HFFc6 (cell line): ENCODE measurements at regions not wholly inside any gene's neighbourhood (a gene's known extent, or its start where the extent isn't known, plus 50 kb on each side); places are given as distances from the start of the nearest gene placed in this dataset.

Experiments used
- DNase-seq: peaks from one replicate; pipeline ENCODE4 v3.0.0-alpha.2; 2018
- H3K27ac Mint-ChIP-seq: 2 replicates; pipeline ENCODE4 v1.8.0; 2020; ENCODE audit warnings: mild to moderate bottlenecking, mixed read lengths
- H3K27me3 Mint-ChIP-seq: 2 replicates; pipeline ENCODE4 v1.8.0; 2021; ENCODE audit warnings: mild to moderate bottlenecking, moderate library complexity, mixed read lengths; ENCODE audit not compliant: insufficient read depth
- H3K36me3 Mint-ChIP-seq: 2 replicates; pipeline ENCODE4 v1.8.0; 2021; ENCODE audit warnings: low read depth, mixed read lengths
- H3K4me1 Mint-ChIP-seq: 2 replicates; pipeline ENCODE4 v1.8.0; 2020; ENCODE audit warnings: low read depth, mixed read lengths
- H3K4me3 Mint-ChIP-seq: 2 replicates; pipeline ENCODE4 v1.8.0; 2020; ENCODE audit warnings: mild to moderate bottlenecking, moderate library complexity, mixed read lengths
- H3K9me3 Mint-ChIP-seq: 2 replicates; pipeline ENCODE4 v1.8.0; 2020; ENCODE audit warnings: mild to moderate bottlenecking, mixed read lengths
- TF ChIP-seq, protein P1 (sequence below): fragments of 200-600 bp; sonication (generic); IDR thresholded peaks from 2 replicates; pipeline ENCODE4 v1.5.0; 2021; ENCODE audit warnings: antibody characterized with exemption, mild to moderate bottlenecking

DNA sequence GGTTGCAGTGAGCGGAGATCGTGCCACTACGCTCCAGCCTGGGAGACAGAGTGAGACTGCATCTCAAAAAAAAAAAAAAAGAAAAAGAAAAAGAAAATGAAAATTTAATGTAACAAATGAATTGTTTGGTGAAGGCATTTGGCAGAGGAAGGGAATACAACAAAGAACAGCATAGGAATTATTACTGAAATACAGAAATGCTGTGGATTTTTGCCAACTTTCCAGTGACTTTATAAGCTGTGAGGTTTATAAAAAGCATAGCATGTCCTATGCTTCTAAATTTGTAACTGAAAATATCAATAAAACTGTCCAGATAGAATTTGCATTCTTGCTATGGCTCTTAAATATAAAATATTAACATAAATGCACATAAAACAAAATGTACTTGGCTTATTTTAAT lies 112.9 kb upstream of the IRS2 start:
- H3K4me3 Mint-ChIP-seq, result no peak overlapping the region
- DNase-seq, result no peak
- H3K36me3 Mint-ChIP-seq, result no peaks in the 10 kb centered on the region
- H3K27me3 Mint-ChIP-seq, result peaks cover 8% of the 10 kb centered on the region
- H3K27ac Mint-ChIP-seq, result no peak overlapping the region
- peaks cover 2% of the 10 kb centered on the region; the same call in 1 of the 2 replicates for H3K4me1 Mint-ChIP-seq
- no peaks in the 10 kb centered on the region for H3K9me3 Mint-ChIP-seq
- TF ChIP-seq, protein P1, sequence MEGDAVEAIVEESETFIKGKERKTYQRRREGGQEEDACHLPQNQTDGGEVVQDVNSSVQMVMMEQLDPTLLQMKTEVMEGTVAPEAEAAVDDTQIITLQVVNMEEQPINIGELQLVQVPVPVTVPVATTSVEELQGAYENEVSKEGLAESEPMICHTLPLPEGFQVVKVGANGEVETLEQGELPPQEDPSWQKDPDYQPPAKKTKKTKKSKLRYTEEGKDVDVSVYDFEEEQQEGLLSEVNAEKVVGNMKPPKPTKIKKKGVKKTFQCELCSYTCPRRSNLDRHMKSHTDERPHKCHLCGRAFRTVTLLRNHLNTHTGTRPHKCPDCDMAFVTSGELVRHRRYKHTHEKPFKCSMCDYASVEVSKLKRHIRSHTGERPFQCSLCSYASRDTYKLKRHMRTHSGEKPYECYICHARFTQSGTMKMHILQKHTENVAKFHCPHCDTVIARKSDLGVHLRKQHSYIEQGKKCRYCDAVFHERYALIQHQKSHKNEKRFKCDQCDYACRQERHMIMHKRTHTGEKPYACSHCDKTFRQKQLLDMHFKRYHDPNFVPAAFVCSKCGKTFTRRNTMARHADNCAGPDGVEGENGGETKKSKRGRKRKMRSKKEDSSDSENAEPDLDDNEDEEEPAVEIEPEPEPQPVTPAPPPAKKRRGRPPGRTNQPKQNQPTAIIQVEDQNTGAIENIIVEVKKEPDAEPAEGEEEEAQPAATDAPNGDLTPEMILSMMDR, result no peak

DNA sequence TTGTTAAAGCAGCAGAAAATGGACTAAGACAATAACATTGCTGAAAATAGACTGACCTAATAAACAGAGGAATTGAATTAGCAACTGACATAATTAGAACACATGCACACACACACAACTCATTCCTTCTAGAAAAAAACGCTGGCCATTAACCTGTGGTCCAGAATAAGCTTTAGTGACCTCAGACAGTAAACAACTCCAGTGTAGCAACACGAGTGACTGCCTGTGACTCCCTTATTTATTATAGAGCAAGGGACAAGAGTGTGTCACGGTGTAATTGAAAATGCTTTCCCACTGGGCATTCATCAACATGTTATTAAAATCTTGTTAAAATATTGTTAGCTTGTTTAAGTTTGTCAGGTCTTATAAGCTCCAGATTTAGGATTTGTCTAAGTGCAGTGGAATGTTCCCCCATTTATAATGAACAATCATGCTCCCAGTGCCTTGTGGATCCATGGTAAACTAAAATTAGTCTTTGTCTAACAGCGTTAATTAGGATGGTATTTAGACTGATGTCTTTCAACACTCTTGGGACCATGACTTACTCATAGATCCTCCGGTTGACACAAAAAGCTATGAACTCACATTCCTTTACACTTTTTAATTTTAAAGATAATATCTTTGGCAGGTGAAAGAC lies 111.7 kb upstream of the IRS2 start:
- TF ChIP-seq, protein P1, result no peak
- Mint-ChIP-seq H3K27ac (no peak overlapping the region), H3K36me3 (no peaks in the 10 kb centered on the region), H3K27me3 (peaks cover 11% of the 10 kb centered on the region), H3K4me3 (no peak overlapping the region), H3K4me1 (no peaks in the 10 kb centered on the region; the same call in 1 of the 2 replicates), H3K9me3 (no peaks in the 10 kb centered on the region)
- no peak for DNase-seq

DNA sequence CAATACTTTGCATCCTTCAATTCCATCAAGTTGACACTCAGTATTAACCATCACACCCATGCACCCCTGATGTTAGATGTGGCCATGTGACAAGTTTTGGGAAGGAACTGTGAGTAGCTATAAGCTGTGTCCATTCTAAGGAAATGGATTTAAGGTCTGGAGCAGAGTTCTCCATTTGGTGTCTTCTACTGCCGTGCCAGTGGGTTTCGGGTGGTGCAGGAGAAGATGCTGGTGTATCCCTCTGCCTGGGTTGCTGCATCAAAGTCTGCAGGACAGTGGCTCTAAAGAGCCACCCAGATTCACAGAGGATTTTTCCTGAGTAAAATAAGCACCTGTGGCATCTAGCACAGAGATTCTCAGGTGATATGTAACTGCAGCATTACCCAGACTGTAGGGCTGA lies 105.7 kb upstream of the IRS2 start:
- H3K36me3 Mint-ChIP-seq, result no peaks in the 10 kb centered on the region
- H3K4me1 Mint-ChIP-seq, result no peaks in the 10 kb centered on the region
- H3K9me3 Mint-ChIP-seq, result no peaks in the 10 kb centered on the region; the same call in 1 of the 2 replicates
- TF ChIP-seq, protein P1, result no peak
- DNase-seq, result no peak
- H3K27ac Mint-ChIP-seq, result no peak overlapping the region
- H3K27me3 Mint-ChIP-seq, result peaks cover 9% of the 10 kb centered on the region
- H3K4me3 Mint-ChIP-seq, result no peak overlapping the region

DNA sequence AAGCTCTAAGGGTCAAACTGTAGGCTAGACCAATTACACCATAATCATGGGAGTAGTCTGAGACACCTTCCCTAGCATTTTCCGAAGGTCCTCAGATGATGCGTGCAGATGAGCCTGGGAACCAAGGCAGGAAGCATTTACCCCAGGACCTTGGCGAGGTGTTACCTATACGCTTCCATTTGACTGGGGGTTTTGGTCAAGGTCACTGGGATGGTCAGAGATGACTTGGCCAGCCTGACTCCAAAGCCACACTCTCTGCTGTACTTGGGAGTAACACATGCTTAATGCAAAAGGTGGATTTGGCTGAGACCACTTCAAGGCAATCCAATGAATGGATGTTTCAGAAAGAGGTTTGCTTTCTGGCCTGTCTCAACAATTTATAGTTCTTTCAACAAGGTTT lies 98.9 kb upstream of the IRS2 start:
- H3K4me1 Mint-ChIP-seq, result no peaks in the 10 kb centered on the region
- H3K4me3 Mint-ChIP-seq, result no peak overlapping the region
- no peak overlapping the region for H3K27ac Mint-ChIP-seq
- TF ChIP-seq, protein P1, result no peak
- H3K36me3 Mint-ChIP-seq, result no peaks in the 10 kb centered on the region
- no peak for DNase-seq
- peaks cover 9% of the 10 kb centered on the region; the same call in 1 of the 2 replicates for H3K27me3 Mint-ChIP-seq
- H3K9me3 Mint-ChIP-seq, result no peaks in the 10 kb centered on the region; the same call in 1 of the 2 replicates

DNA sequence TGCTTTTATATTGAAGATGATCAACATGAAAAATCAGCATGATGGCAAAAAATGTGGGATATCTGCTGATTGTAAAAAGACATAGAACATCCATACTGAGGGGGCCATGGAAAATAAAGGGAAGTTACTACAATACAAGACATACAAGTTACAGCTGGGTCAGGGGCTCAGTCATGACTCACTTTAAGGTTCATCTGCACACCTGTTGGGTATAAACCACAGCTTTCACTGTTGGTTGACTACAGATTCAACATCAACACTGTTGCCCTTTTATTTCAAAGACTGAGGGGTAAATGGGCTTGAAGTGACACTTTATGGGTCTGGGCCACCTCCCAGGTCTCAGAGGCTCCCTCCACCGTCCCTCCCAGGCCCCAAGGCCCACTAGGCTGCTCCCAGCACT lies 98.1 kb upstream of the IRS2 start:
- no peak for DNase-seq
- Mint-ChIP-seq H3K36me3 (no peaks in the 10 kb centered on the region), H3K4me3 (no peak overlapping the region), H3K27ac (no peak overlapping the region), H3K4me1 (no peaks in the 10 kb centered on the region), H3K27me3 (peaks cover 9% of the 10 kb centered on the region; the same call in 1 of the 2 replicates), H3K9me3 (no peaks in the 10 kb centered on the region; the same call in 1 of the 2 replicates)
- TF ChIP-seq, protein P1, result no peak
